OCI-LY1 (cell line): ENCODE measurements at regions not wholly inside any gene's neighbourhood (a gene's known extent, or its start where the extent isn't known, plus 50 kb on each side); places are given as distances from the start of the nearest gene placed in this dataset.

Experiments
- H2AFZ ChIP-seq: fragments of 200-600 bp; sonication (generic), shearing (Covaris generic); 2 replicates; pipeline ENCODE4 v1.6.0; 2014; ENCODE audit warnings: antibody characterized with exemption, mild to moderate bottlenecking, low read length
- H3F3A ChIP-seq: fragments of 200-600 bp; sonication (generic), shearing (Covaris generic); 2 replicates; pipeline ENCODE4 v1.6.0; 2014; ENCODE audit warnings: mild to moderate bottlenecking, antibody characterized with exemption, low read length, moderate library complexity; ENCODE audit not compliant: insufficient read depth
- H3K27ac ChIP-seq: fragments of 200-600 bp; sonication (generic); 2 replicates; pipeline ENCODE4 v1.5.1; 2014; ENCODE audit warnings: low read length, mixed run types, mild to moderate bottlenecking, low read depth; ENCODE audit not compliant: poor library complexity, severe bottlenecking
- H3K27me3 ChIP-seq: fragments of 200-600 bp; sonication (generic); 2 replicates; pipeline ENCODE4 v1.6.0; 2014; ENCODE audit warnings: antibody characterized with exemption, mild to moderate bottlenecking, low read length, moderate library complexity; ENCODE audit not compliant: insufficient read depth
- H3K36me3 ChIP-seq: fragments of 200-600 bp; sonication (generic); 2 replicates; pipeline ENCODE4 v1.6.1; 2014; ENCODE audit warnings: mild to moderate bottlenecking, antibody characterized with exemption, low read length, moderate library complexity, mixed read lengths; ENCODE audit not compliant: insufficient read depth
- H3K4me1 ChIP-seq: fragments of 200-600 bp; sonication (generic); 2 replicates; pipeline ENCODE4 v1.5.1; 2014; ENCODE audit warnings: mild to moderate bottlenecking, low read length, moderate library complexity; ENCODE audit not compliant: insufficient read depth, severe bottlenecking
- H3K4me2 ChIP-seq: fragments of 200-600 bp; sonication (generic), shearing (Covaris generic); 2 replicates; pipeline ENCODE4 v1.6.1; 2014; ENCODE audit warnings: low read length
- H3K4me3 ChIP-seq: fragments of 200-600 bp; sonication (generic); 2 replicates; pipeline ENCODE4 v1.5.1; 2014; ENCODE audit warnings: low read length, low read depth, mild to moderate bottlenecking, mixed read lengths; ENCODE audit not compliant: poor library complexity, severe bottlenecking
- H3K79me2 ChIP-seq: fragments of 200-600 bp; shearing (Covaris generic); 2 replicates; pipeline ENCODE4 v1.6.1; 2016; ENCODE audit warnings: mixed run types, low read length, mixed read lengths; ENCODE audit not compliant: insufficient read depth
- H3K9ac ChIP-seq: fragments of 200-600 bp; sonication (generic), shearing (Covaris generic); 2 replicates; pipeline ENCODE4 v1.6.1; 2014; ENCODE audit warnings: mild to moderate bottlenecking, low read length, mixed read lengths
- H3K9me2 ChIP-seq: fragments of 200-600 bp; sonication (generic), shearing (Covaris generic); 2 replicates; pipeline ENCODE4 v1.6.1; 2014; ENCODE audit warnings: low read depth, mild to moderate bottlenecking, low read length, mixed read lengths
- H3K9me3 ChIP-seq: fragments of 200-600 bp; shearing (Covaris generic); 2 replicates; pipeline ENCODE4 v1.6.1; 2014; ENCODE audit warnings: low read length, mixed read lengths
- H4K20me1 ChIP-seq: fragments of 200-600 bp; sonication (generic), shearing (Covaris generic); 2 replicates; pipeline ENCODE4 v1.6.0; 2016; ENCODE audit warnings: mild to moderate bottlenecking, low read length; ENCODE audit not compliant: insufficient read depth
- CTCF ChIP-seq: fragments of 200-600 bp; sonication (generic), shearing (Covaris generic); IDR thresholded peaks from 2 replicates; pipeline ENCODE4 v1.5.1; 2017; ENCODE audit warnings: mild to moderate bottlenecking, antibody characterized with exemption, low read length, moderate library complexity, mixed read lengths
- EZH2 ChIP-seq: fragments of 200-600 bp; sonication (generic), shearing (Covaris generic); IDR thresholded peaks from 2 replicates; pipeline ENCODE4 v1.8.0; 2017; ENCODE audit warnings: borderline replicate concordance, mixed run types, mild to moderate bottlenecking, antibody characterized with exemption, low read length, moderate library complexity, mixed read lengths

GRCh38 chr13:79886601-79887000 lies 405.6 kb downstream of the NDFIP2 start:
- no peaks in the 10 kb centered on the region for H4K20me1 ChIP-seq
- H3K9me2 ChIP-seq = no peaks in the 10 kb centered on the region
- H3K27me3 ChIP-seq = no peaks in the 10 kb centered on the region
- no peaks in the 10 kb centered on the region for H3K4me1 ChIP-seq
- no peaks in the 10 kb centered on the region for H3K9me3 ChIP-seq
- no peak overlapping the region for H2AFZ ChIP-seq
- H3K36me3 ChIP-seq = no peaks in the 10 kb centered on the region
- H3F3A ChIP-seq = no peaks in the 10 kb centered on the region
- TF ChIP-seq CTCF (no peak), EZH2 (no peak)
- no peaks in the 10 kb centered on the region for H3K79me2 ChIP-seq
- H3K4me3 ChIP-seq = no peak overlapping the region
- H3K9ac ChIP-seq = no peak overlapping the region
- H3K4me2 ChIP-seq = no peak overlapping the region
- H3K27ac ChIP-seq = no peak overlapping the region

DNA sequence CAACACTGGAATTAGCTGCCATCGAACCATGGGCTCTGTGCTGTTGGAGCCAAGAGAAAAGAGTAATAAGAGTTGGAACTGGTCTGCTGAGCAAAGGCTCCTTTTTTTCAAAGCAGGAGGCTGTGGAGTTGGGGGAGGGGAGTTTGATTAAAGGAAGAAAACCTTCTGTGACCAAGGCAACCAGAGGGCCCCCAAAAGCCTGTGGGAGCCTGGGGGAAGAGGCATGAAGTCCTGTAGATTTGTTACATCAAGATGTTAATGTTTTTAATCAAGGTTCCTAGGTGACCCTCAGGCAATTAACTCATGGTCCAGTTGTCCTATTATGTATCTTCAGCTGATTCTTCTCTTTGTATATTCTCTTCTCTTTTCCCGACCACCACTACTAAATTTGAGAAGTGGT lies 403.9 kb downstream of the NDFIP2 start:
- no peak overlapping the region for H3K4me3 ChIP-seq
- H3K79me2 ChIP-seq = no peaks in the 10 kb centered on the region
- TF ChIP-seq EZH2 = no peak
- no peak for TF ChIP-seq CTCF
- H3K9me3 ChIP-seq = no peaks in the 10 kb centered on the region
- no peaks in the 10 kb centered on the region for H3K36me3 ChIP-seq
- no peak overlapping the region for H3K4me2 ChIP-seq
- no peaks in the 10 kb centered on the region for H3K9me2 ChIP-seq
- H4K20me1 ChIP-seq = no peaks in the 10 kb centered on the region
- no peaks in the 10 kb centered on the region for H3F3A ChIP-seq
- H3K27me3 ChIP-seq = no peaks in the 10 kb centered on the region
- no peak overlapping the region for H3K27ac ChIP-seq
- H3K9ac ChIP-seq = no peak overlapping the region
- no peak overlapping the region for H2AFZ ChIP-seq
- H3K4me1 ChIP-seq = no peaks in the 10 kb centered on the region

DNA sequence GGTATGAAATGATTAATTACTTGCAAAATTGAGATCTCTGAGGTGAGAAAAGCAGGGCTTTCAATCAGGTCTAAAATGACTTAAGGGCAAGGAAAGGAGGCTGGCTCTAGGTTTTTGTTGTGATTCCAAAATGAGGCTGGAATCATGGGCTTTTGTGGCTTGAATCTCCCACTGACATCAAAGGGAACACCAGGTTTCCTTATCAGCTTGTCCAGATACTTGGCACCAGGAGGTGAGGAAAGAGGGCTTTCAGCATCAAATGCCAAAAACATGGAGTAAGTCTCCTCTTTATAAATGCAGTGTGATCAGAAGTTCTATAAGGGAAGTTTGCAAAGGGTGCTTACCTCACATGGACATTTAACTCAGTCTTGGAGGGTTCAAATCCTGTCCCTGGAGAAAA lies 402.3 kb downstream of the NDFIP2 start:
- H3K4me2 ChIP-seq = no peak overlapping the region
- no peaks in the 10 kb centered on the region for H3K27me3 ChIP-seq
- no peak overlapping the region for H3K9ac ChIP-seq
- H3F3A ChIP-seq = no peaks in the 10 kb centered on the region
- H3K9me2 ChIP-seq = no peaks in the 10 kb centered on the region
- no peaks in the 10 kb centered on the region for H3K79me2 ChIP-seq
- H4K20me1 ChIP-seq = no peaks in the 10 kb centered on the region
- TF ChIP-seq CTCF (no peak), EZH2 (no peak)
- H2AFZ ChIP-seq = no peak overlapping the region
- no peaks in the 10 kb centered on the region for H3K9me3 ChIP-seq
- no peaks in the 10 kb centered on the region for H3K4me1 ChIP-seq
- no peak overlapping the region for H3K4me3 ChIP-seq
- H3K36me3 ChIP-seq = no peaks in the 10 kb centered on the region
- H3K27ac ChIP-seq = no peak overlapping the region
